Liver (tissue), 8 donors: ENCODE measurements at regions not wholly inside any gene's neighbourhood (a gene's known extent, or its start where the extent isn't known, plus 50 kb on each side); places are given as distances from the start of the nearest gene placed in this dataset.
"Not testable (repeated sequence)": the region's sequence is repeated elsewhere in the genome, so short reads cannot be mapped to it uniquely, and the experiment has no call there.

Source experiments
- DNase-seq: peaks from one replicate; pipeline ENCODE4 v3.0.0-alpha.2; 2017; ENCODE audit warnings: low spot score
- H3K27ac ChIP-seq, 2 donors: one replicate each; pipeline ENCODE4 v1.7.0; 2013; ENCODE audit warnings: inconsistent platforms in 2 of 2, low read length in 2 of 2, control low read depth in 1 of 2, low read depth in 1 of 2, mild to moderate bottlenecking in 1 of 2
- H3K27me3 ChIP-seq, 4 donors: one replicate each; pipeline versions ENCODE4 v1.6.1 to v1.7.0; 2013; ENCODE audit warnings: low read length in 3 of 4, inconsistent platforms in 1 of 4, mild to moderate bottlenecking in 1 of 4, moderate library complexity in 1 of 4; ENCODE audit not compliant: control insufficient read depth in 4 of 4, insufficient read depth in 4 of 4
- H3K36me3 ChIP-seq, 4 donors: one replicate each; pipeline versions ENCODE4 v1.6.1 to v1.7.0; 2013; ENCODE audit warnings: low read length in 3 of 4, mild to moderate bottlenecking in 3 of 4, low read depth in 1 of 4, moderate library complexity in 1 of 4; ENCODE audit not compliant: control insufficient read depth in 4 of 4, insufficient read depth in 3 of 4
- H3K4me1 ChIP-seq, 4 donors: one replicate each; pipeline versions ENCODE4 v1.6.1 to v1.7.0; 2013; ENCODE audit warnings: low read length in 3 of 4, mild to moderate bottlenecking in 3 of 4, moderate library complexity in 1 of 4; ENCODE audit not compliant: control insufficient read depth in 4 of 4, insufficient read depth in 4 of 4
- H3K4me3 ChIP-seq, 3 donors: one replicate each; pipeline versions ENCODE4 v1.6.1 to v1.7.0; 2013; ENCODE audit warnings: low read length in 3 of 3, control low read depth in 1 of 3, low read depth in 1 of 3, mild to moderate bottlenecking in 1 of 3
- H3K9ac ChIP-seq, 2 donors: one replicate each; pipeline ENCODE4 v1.7.0; 2013; ENCODE audit warnings: low read length in 2 of 2, mild to moderate bottlenecking in 2 of 2, moderate library complexity in 2 of 2, control low read depth in 1 of 2, low read depth in 1 of 2
- H3K9me3 ChIP-seq, 4 donors: one replicate each; pipeline versions ENCODE4 v1.6.1 to v1.7.0; 2013; ENCODE audit warnings: low read length in 3 of 4; ENCODE audit not compliant: control insufficient read depth in 4 of 4
- ATF3 ChIP-seq: IDR thresholded peaks from 2 replicates; pipeline ENCODE4 v1.6.1; 2016; ENCODE audit warnings: antibody characterized with exemption
- CTCF ChIP-seq: fragments of 150-350 bp; IDR thresholded peaks from 2 replicates; pipeline ENCODE4 v1.5.1; 2017; ENCODE audit warnings: improper control_type of control experiment, low read depth, low read length; ENCODE audit not compliant: missing input control
- EGR1 ChIP-seq, 2 donors: IDR thresholded peaks; 2 replicates each; pipeline ENCODE4 v1.6.1; 2016 to 2018; ENCODE audit warnings: antibody characterized with exemption in 2 of 2, low read depth in 2 of 2
- FOXA1 ChIP-seq: IDR thresholded peaks from 2 replicates; pipeline ENCODE4 v1.6.1; 2016; ENCODE audit warnings: antibody characterized with exemption
- FOXA2 ChIP-seq: IDR thresholded peaks from 2 replicates; pipeline ENCODE4 v1.6.1; 2016; ENCODE audit warnings: antibody characterized with exemption
- GABPA ChIP-seq, 2 donors: IDR thresholded peaks in 1 of 2; conservative IDR thresholded peaks in 1 of 2; 2 replicates each; pipeline ENCODE4 v1.6.1; 2016; ENCODE audit warnings: antibody characterized with exemption in 2 of 2, mild to moderate bottlenecking in 1 of 2, moderate library complexity in 1 of 2
- JUND ChIP-seq, 2 donors: IDR thresholded peaks; 2 replicates each; pipeline ENCODE4 v1.6.1; 2016; ENCODE audit warnings: antibody characterized with exemption in 2 of 2
- MAX ChIP-seq: IDR thresholded peaks from 2 replicates; pipeline ENCODE4 v1.6.1; 2016; ENCODE audit warnings: antibody characterized with exemption
- NR2F2 ChIP-seq: IDR thresholded peaks from 2 replicates; pipeline ENCODE4 v1.6.1; 2016; ENCODE audit warnings: antibody characterized with exemption
- RAD21 ChIP-seq, 2 donors: IDR thresholded peaks; 2 replicates each; pipeline ENCODE4 v1.6.1; 2016; ENCODE audit warnings: antibody characterized with exemption in 2 of 2, mild to moderate bottlenecking in 2 of 2
- REST ChIP-seq: IDR thresholded peaks from 2 replicates; pipeline ENCODE4 v1.6.1; 2016; ENCODE audit warnings: antibody characterized with exemption, mild to moderate bottlenecking
- RXRA ChIP-seq, 2 donors: IDR thresholded peaks; 2 replicates each; pipeline ENCODE4 v1.6.1; 2017 to 2018; ENCODE audit warnings: antibody characterized with exemption in 2 of 2, mild to moderate bottlenecking in 1 of 2
- SP1 ChIP-seq: IDR thresholded peaks from 2 replicates; pipeline ENCODE4 v1.6.1; 2018; ENCODE audit warnings: antibody characterized with exemption, mild to moderate bottlenecking
- TAF1 ChIP-seq: conservative IDR thresholded peaks from 2 replicates; pipeline ENCODE4 v1.6.1; 2016; ENCODE audit warnings: antibody characterized with exemption, mild to moderate bottlenecking
- YY1 ChIP-seq: IDR thresholded peaks from 2 replicates; pipeline ENCODE4 v1.6.1; 2016; ENCODE audit warnings: antibody characterized with exemption, mild to moderate bottlenecking
- WGBS: extraction: QIAGEN DNeasy Blood & Tissue Kit; methylation state at CpG from one replicate; pipeline ENCODE4 v1.1.7; 2013; 5-methylcytosine and 5-hydroxymethylcytosine counted together
- donor health status: healthy.
- donor health status: healthy.
- donor health status: healthy.
- donor health status: healthy.
- donor health status: healthy.

GRCh38 chr16:72729552-72729951 lies 318.4 kb downstream of the ZFHX3 start:
- not testable (repeated sequence) for H3K36me3 ChIP-seq, H3K27me3 ChIP-seq, H3K4me1 ChIP-seq, DNase-seq, H3K9me3 ChIP-seq, H3K27ac ChIP-seq, H3K4me3 ChIP-seq, H3K9ac ChIP-seq
- 95% methylated on average over 9 of the region's 9 CpGs for WGBS

- no peak overlapping the region for H3K4me3 ChIP-seq
- DNase-seq, result no peak
Observed at GRCh38 chr16:72728516-72728915, 319.4 kb downstream of the ZFHX3 start.

GRCh38 chr16:72727565-72727964 lies 320.4 kb downstream of the ZFHX3 start:
- no peaks in the 10 kb centered on the region for H3K27me3 ChIP-seq
- H3K4me1 ChIP-seq, result no peaks in the 10 kb centered on the region
- H3K9ac ChIP-seq, result no peak overlapping the region
- H3K9me3 ChIP-seq, result no peaks in the 10 kb centered on the region
- WGBS, result 100% methylated on average over 1 of the region's 1 CpG
- TF ChIP-seq TAF1, result no peak
- no peak for TF ChIP-seq FOXA2
- no peak for TF ChIP-seq GABPA (IDR thresholded peaks at IDR 0.05 in 1 of 2, conservative IDR thresholded peaks at IDR 0.05 in 1 of 2)
- no peak for TF ChIP-seq FOXA1
- no peak for TF ChIP-seq CTCF
- no peak for TF ChIP-seq ATF3
- TF ChIP-seq SP1, result no peak
- no peak for TF ChIP-seq RAD21 (IDR thresholded peaks at IDR 0.05)
- TF ChIP-seq REST, result no peak
- TF ChIP-seq NR2F2, result no peak
- no peak for TF ChIP-seq EGR1 (IDR thresholded peaks at IDR 0.05; ENCODE audit: low read depth in 2 of 2)
- TF ChIP-seq JUND (IDR thresholded peaks at IDR 0.05), result no peak
- no peak for TF ChIP-seq MAX
- no peak for TF ChIP-seq YY1
- no peak for TF ChIP-seq RXRA (IDR thresholded peaks at IDR 0.05)
- H3K4me3 ChIP-seq, result no peak overlapping the region
- no peaks in the 10 kb centered on the region for H3K36me3 ChIP-seq
- H3K27ac ChIP-seq, result no peak overlapping the region
- no peak for DNase-seq

More at GRCh38 chr16:72728516-72728915, 319.4 kb downstream of the ZFHX3 start:
- no peaks in the 10 kb centered on the region for H3K27me3 ChIP-seq
- no peak overlapping the region for H3K9ac ChIP-seq
- H3K9me3 ChIP-seq, result no peaks in the 10 kb centered on the region
- H3K27ac ChIP-seq, result no peak overlapping the region
- H3K4me1 ChIP-seq, result no peaks in the 10 kb centered on the region
- no peak for TF ChIP-seq GABPA (IDR thresholded peaks at IDR 0.05 in 1 of 2, conservative IDR thresholded peaks at IDR 0.05 in 1 of 2)
- no peak for TF ChIP-seq FOXA2
- WGBS, result 98% methylated on average over 11 of the region's 11 CpGs
- H3K36me3 ChIP-seq, result no peaks in the 10 kb centered on the region
